ENCODE measurements at regions not wholly inside any gene's neighbourhood (a gene's known extent, or its start where the extent isn't known, plus 50 kb on each side); places are given as distances from the start of the nearest gene placed in this dataset.

DNA sequence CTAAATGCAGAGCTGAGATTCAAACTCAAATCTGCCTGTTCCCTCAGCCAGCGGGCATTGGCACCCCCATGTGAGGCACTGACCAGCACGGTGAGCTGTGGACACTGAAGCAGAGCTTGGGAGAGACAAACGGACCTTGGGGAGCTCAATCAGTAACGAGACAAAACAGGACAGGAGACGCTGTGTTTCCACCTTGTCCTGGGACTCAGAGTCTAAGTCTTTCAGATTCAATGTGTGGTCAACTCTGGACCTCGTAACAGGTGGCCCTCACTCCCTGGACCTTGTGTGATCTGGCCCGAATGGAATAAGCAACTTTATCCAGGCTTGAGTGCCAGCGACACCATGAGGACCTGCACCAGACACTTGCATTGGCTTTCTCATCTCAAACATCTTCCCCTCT lies 232.5 kb downstream of the UACA start:
- no peak for TF ChIP-seq POLR2A (IDR thresholded peaks at IDR 0.05)
- TF ChIP-seq CTCF (IDR thresholded peaks at IDR 0.05): no peak
